ENCODE measurements at regions not wholly inside any gene's neighbourhood (a gene's known extent, or its start where the extent isn't known, plus 50 kb on each side); places are given as distances from the start of the nearest gene placed in this dataset.
A peak's percentile ranks its signal among the peaks of the same experiment; 100 is the strongest.

DNA sequence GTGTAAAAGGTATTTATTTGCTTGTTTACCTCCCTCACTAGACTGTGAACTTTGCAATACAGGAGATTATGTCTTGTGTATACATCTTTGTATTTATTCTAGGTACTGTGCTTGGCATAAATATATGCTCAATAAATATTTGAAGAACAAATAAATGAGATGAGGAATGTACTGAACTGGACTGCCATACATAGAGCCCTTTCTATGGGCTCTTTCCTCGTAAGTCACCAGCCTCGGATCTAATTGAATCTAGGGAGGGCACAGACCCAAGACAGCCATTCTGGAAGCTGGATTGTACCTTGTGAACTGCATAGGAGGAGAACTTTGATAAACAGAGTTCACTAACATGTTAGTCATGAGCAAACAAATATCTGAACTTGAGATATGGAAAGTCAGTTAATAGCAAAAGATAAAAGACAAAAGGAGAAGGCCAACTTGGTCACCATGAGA, 503.9 kb downstream of the INSC start:
- H4K8ac ChIP-seq (ENCODE audit: low read depth, low read length), result no peak overlapping the region
- H3K9me3 ChIP-seq (replicated peaks in 1 of 2; ENCODE audit: control insufficient read depth in 2 of 2, insufficient read depth in 1 of 2, low read depth in 1 of 2, low read length in 2 of 2), result no peaks in the 10 kb centered on the region
- peaks cover 0 to 10% (median 0%) of the 10 kb centered on the region in 3 experiments for H3K27me3 ChIP-seq (ENCODE audit: control insufficient read depth in 3 of 3, insufficient read depth in 3 of 3, low read depth in 1 of 3, low read length in 3 of 3)
- H3K4me1 ChIP-seq (ENCODE audit: control insufficient read depth in 2 of 2, insufficient read depth in 1 of 2, low read depth in 1 of 2, low read length in 2 of 2), result peaks cover 0 to 29% of the 10 kb centered on the region in 2 donors
- H3K4me2 ChIP-seq (ENCODE audit: insufficient read depth, low read length, poor library complexity, severe bottlenecking), result no peak overlapping the region
- H3K36me3 ChIP-seq (replicated peaks in 1 of 2; ENCODE audit: control insufficient read depth in 2 of 2, insufficient read depth in 2 of 2, low read length in 2 of 2), result no peaks in the 10 kb centered on the region
- H3K23ac ChIP-seq (ENCODE audit: low read depth, low read length, poor library complexity), result no peak overlapping the region
- no CpG with 5 or more reads among the region's 2 CpGs for WGBS, 2 donors (ENCODE audit: extremely low coverage in 2 of 2, insufficient read length in 2 of 2, insufficient replicate concordance in 1 of 2)
- H4K91ac ChIP-seq (ENCODE audit: low read depth, low read length, poor library complexity), result no peak overlapping the region
- no peak overlapping the region for H3K18ac ChIP-seq (ENCODE audit: low read length)
- no peak overlapping the region for H3K9ac ChIP-seq (ENCODE audit: low read depth, low read length, poor library complexity)
- no peak overlapping the region for H2BK12ac ChIP-seq (ENCODE audit: low read length)
- H2BK5ac ChIP-seq (ENCODE audit: low read length), result no peak overlapping the region
- H3K79me1 ChIP-seq (ENCODE audit: low read depth, low read length), result no peaks in the 10 kb centered on the region
- H2AK5ac ChIP-seq (ENCODE audit: low read depth, low read length), result no peak overlapping the region
- no peak overlapping the region for H2BK15ac ChIP-seq (ENCODE audit: low read length)
- H3K27ac ChIP-seq (replicated peaks; ENCODE audit: low read length), result no peak overlapping the region
- no peak for DNase-seq (ENCODE audit: low spot score)
- H2BK120ac ChIP-seq (ENCODE audit: low read depth, low read length), result no peak overlapping the region
- H3K4me3 ChIP-seq (ENCODE audit: low read length in 2 of 2), result no peak overlapping the region
- H3K4ac ChIP-seq (ENCODE audit: low read length), result no peak overlapping the region
- H2AFZ ChIP-seq (ENCODE audit: low read length), result no peak overlapping the region
- no peak overlapping the region for H3K14ac ChIP-seq (ENCODE audit: low read length)

DNA sequence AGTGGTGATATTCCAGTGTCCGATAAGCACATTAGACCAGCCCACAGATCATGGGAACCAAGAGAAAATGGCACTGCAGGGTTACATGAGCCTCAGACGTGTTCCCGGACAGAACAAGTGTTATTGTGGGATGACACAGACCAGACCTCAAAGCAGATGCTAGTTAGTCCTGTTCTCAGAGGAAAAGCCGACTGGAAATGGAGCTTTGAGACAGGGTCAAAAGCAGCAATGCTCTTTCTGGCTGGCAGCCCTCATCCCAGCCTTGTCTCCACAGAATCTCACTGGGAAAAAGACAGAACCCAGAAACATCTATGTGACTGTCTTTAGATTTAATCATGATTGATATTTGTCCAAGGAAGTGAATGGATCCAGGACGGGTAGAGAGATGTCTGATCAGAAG, 506.8 kb downstream of the INSC start:
- H3K4me3 ChIP-seq (ENCODE audit: low read length in 2 of 2), result no peak overlapping the region

DNA sequence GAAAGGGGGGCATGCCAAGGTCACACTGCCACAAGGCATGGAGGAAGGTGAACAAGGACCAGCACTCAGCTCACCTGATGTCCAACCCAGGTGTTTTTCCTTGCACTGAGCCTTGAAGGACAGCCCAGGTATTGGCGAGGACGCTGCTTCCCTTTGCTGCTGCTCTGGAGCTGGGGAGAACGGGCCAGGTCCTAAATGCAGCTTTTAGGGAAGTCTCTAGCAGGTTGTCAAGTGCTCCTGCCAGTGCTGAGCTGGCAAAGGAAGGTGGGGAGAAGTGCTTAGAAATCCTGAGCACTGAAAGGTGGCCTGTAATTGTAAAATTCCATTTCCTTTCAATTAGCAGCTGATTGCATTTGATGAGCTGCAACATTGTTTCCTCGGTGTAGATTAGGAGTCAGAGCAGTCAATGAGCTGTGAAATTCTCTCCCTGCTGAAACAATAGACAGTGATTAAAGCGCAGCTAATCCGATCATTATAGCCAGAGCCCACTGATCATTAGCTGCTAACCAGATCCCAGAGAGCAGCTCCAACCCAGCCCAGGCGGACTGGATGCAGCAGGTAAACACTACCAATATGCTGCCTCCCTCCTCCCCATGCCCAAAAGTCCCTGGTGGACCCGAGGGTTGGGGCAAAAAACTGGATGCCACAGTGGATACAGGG, 507.6 kb downstream of the INSC start:
- Histone ChIP-seq H3K9me3 (replicated peaks in 1 of 2; ENCODE audit: control insufficient read depth in 2 of 2, insufficient read depth in 1 of 2, low read depth in 1 of 2, low read length in 2 of 2) (no peaks in the 10 kb centered on the region), H3K14ac (ENCODE audit: low read length) (no peak overlapping the region), H4K8ac (ENCODE audit: low read depth, low read length) (peak overlapping the region; percentile 68), H3K27me3 (ENCODE audit: control insufficient read depth in 3 of 3, insufficient read depth in 3 of 3, low read depth in 1 of 3, low read length in 3 of 3) (peaks cover 0 to 14% (median 0%) of the 10 kb centered on the region in 3 experiments), H2BK15ac (ENCODE audit: low read length) (no peak overlapping the region), H2BK120ac (ENCODE audit: low read depth, low read length) (no peak overlapping the region), H3K9ac (ENCODE audit: low read depth, low read length, poor library complexity) (no peak overlapping the region), H2BK5ac (ENCODE audit: low read length) (no peak overlapping the region), H2AK5ac (ENCODE audit: low read depth, low read length) (no peak overlapping the region), H3K4me2 (ENCODE audit: insufficient read depth, low read length, poor library complexity, severe bottlenecking) (peak overlapping the region; percentile 49), H3K4ac (ENCODE audit: low read length) (no peak overlapping the region), H3K4me3 (ENCODE audit: low read length in 2 of 2) (no peak overlapping the region), H2BK12ac (ENCODE audit: low read length) (peak overlapping the region; percentile 25), H2AFZ (ENCODE audit: low read length) (no peak overlapping the region), H3K27ac (replicated peaks; ENCODE audit: low read length) (peak overlapping the region; percentile 68), H3K23ac (ENCODE audit: low read depth, low read length, poor library complexity) (no peak overlapping the region), H3K18ac (ENCODE audit: low read length) (peak overlapping the region; percentile 57), H4K91ac (ENCODE audit: low read depth, low read length, poor library complexity) (no peak overlapping the region), H3K4me1 (ENCODE audit: control insufficient read depth in 2 of 2, insufficient read depth in 1 of 2, low read depth in 1 of 2, low read length in 2 of 2) (peaks cover 0 to 19% of the 10 kb centered on the region in 2 donors), H3K36me3 (replicated peaks in 1 of 2; ENCODE audit: control insufficient read depth in 2 of 2, insufficient read depth in 2 of 2, low read length in 2 of 2) (no peaks in the 10 kb centered on the region), H3K79me1 (ENCODE audit: low read depth, low read length) (no peaks in the 10 kb centered on the region)
- DNase-seq (ENCODE audit: low spot score), result peak; percentile 74
- no CpG with 5 or more reads among the region's 8 CpGs for WGBS, 2 donors (ENCODE audit: extremely low coverage in 2 of 2, insufficient read length in 2 of 2, insufficient replicate concordance in 1 of 2)

More for the DNA sequence above, 506.8 kb downstream of the INSC start:
- no peak overlapping the region for H2BK5ac ChIP-seq (ENCODE audit: low read length)
- peaks cover 0 to 14% (median 0%) of the 10 kb centered on the region in 3 experiments for H3K27me3 ChIP-seq (ENCODE audit: control insufficient read depth in 3 of 3, insufficient read depth in 3 of 3, low read depth in 1 of 3, low read length in 3 of 3)
- H2BK120ac ChIP-seq (ENCODE audit: low read depth, low read length), result no peak overlapping the region
- no peak overlapping the region for H2BK12ac ChIP-seq (ENCODE audit: low read length)
- H3K14ac ChIP-seq (ENCODE audit: low read length), result no peak overlapping the region
- DNase-seq (ENCODE audit: low spot score), result no peak
- H3K23ac ChIP-seq (ENCODE audit: low read depth, low read length, poor library complexity), result no peak overlapping the region
- H3K4me2 ChIP-seq (ENCODE audit: insufficient read depth, low read length, poor library complexity, severe bottlenecking), result no peak overlapping the region
- H2BK15ac ChIP-seq (ENCODE audit: low read length), result no peak overlapping the region
- H3K4ac ChIP-seq (ENCODE audit: low read length), result no peak overlapping the region
- H4K8ac ChIP-seq (ENCODE audit: low read depth, low read length), result no peak overlapping the region
- no peak overlapping the region for H2AFZ ChIP-seq (ENCODE audit: low read length)
- no peak overlapping the region for H3K18ac ChIP-seq (ENCODE audit: low read length)
- H2AK5ac ChIP-seq (ENCODE audit: low read depth, low read length), result no peak overlapping the region
- H3K79me1 ChIP-seq (ENCODE audit: low read depth, low read length), result no peaks in the 10 kb centered on the region
- no peak overlapping the region for H3K9ac ChIP-seq (ENCODE audit: low read depth, low read length, poor library complexity)
- peaks cover 0 to 19% of the 10 kb centered on the region in 2 donors for H3K4me1 ChIP-seq (ENCODE audit: control insufficient read depth in 2 of 2, insufficient read depth in 1 of 2, low read depth in 1 of 2, low read length in 2 of 2)
- no CpG with 5 or more reads among the region's 5 CpGs for WGBS, 2 donors (ENCODE audit: extremely low coverage in 2 of 2, insufficient read length in 2 of 2, insufficient replicate concordance in 1 of 2)
- H3K9me3 ChIP-seq (replicated peaks in 1 of 2; ENCODE audit: control insufficient read depth in 2 of 2, insufficient read depth in 1 of 2, low read depth in 1 of 2, low read length in 2 of 2), result no peaks in the 10 kb centered on the region
- H3K36me3 ChIP-seq (replicated peaks in 1 of 2; ENCODE audit: control insufficient read depth in 2 of 2, insufficient read depth in 2 of 2, low read length in 2 of 2), result no peaks in the 10 kb centered on the region
- no peak overlapping the region for H4K91ac ChIP-seq (ENCODE audit: low read depth, low read length, poor library complexity)
- no peak overlapping the region for H3K27ac ChIP-seq (replicated peaks; ENCODE audit: low read length)

DNA sequence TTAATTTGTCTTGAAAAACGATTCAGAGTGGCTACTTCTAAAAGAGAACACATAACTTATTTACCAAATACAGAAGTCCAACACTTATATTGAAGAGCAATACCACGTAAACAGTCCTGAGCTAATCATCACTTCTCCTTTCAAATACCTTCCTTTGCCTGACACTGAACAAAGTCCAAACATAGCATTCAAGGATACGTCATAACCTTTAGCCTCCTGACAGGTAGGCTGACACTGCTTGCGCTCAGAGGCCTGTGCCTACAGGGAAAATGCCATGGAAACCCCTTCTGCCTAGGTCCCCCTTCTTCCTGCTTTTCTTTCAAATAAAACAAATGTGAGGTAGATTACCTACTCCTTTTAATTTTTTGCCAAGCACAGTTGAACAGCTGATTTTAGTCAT, 510.0 kb downstream of the INSC start:
- Histone ChIP-seq H3K4me2 (ENCODE audit: insufficient read depth, low read length, poor library complexity, severe bottlenecking) (no peak overlapping the region), H3K36me3 (replicated peaks in 1 of 2; ENCODE audit: control insufficient read depth in 2 of 2, insufficient read depth in 2 of 2, low read length in 2 of 2) (no peaks in the 10 kb centered on the region), H3K27ac (replicated peaks; ENCODE audit: low read length) (no peak overlapping the region), H3K4me1 (ENCODE audit: control insufficient read depth in 2 of 2, insufficient read depth in 1 of 2, low read depth in 1 of 2, low read length in 2 of 2) (peaks cover 0 to 21% of the 10 kb centered on the region in 2 donors), H2BK5ac (ENCODE audit: low read length) (no peak overlapping the region), H3K14ac (ENCODE audit: low read length) (no peak overlapping the region), H3K23ac (ENCODE audit: low read depth, low read length, poor library complexity) (no peak overlapping the region), H2BK15ac (ENCODE audit: low read length) (no peak overlapping the region), H3K27me3 (ENCODE audit: control insufficient read depth in 3 of 3, insufficient read depth in 3 of 3, low read depth in 1 of 3, low read length in 3 of 3) (peaks cover 0 to 14% (median 0%) of the 10 kb centered on the region in 3 experiments), H2AK5ac (ENCODE audit: low read depth, low read length) (no peak overlapping the region), H2AFZ (ENCODE audit: low read length) (no peak overlapping the region), H3K4ac (ENCODE audit: low read length) (no peak overlapping the region), H4K91ac (ENCODE audit: low read depth, low read length, poor library complexity) (no peak overlapping the region), H3K4me3 (ENCODE audit: low read length in 2 of 2) (no peak overlapping the region), H3K79me1 (ENCODE audit: low read depth, low read length) (no peaks in the 10 kb centered on the region), H4K8ac (ENCODE audit: low read depth, low read length) (no peak overlapping the region), H2BK120ac (ENCODE audit: low read depth, low read length) (no peak overlapping the region), H2BK12ac (ENCODE audit: low read length) (no peak overlapping the region), H3K18ac (ENCODE audit: low read length) (no peak overlapping the region), H3K9ac (ENCODE audit: low read depth, low read length, poor library complexity) (no peak overlapping the region), H3K9me3 (replicated peaks in 1 of 2; ENCODE audit: control insufficient read depth in 2 of 2, insufficient read depth in 1 of 2, low read depth in 1 of 2, low read length in 2 of 2) (no peaks in the 10 kb centered on the region)
- no CpG with 5 or more reads among the region's 4 CpGs for WGBS, 2 donors (ENCODE audit: extremely low coverage in 2 of 2, insufficient read length in 2 of 2, insufficient replicate concordance in 1 of 2)
- DNase-seq (ENCODE audit: low spot score), result no peak

All from neuronal stem cell (in vitro differentiated cells).